NCI-H345 treated with DMSO at 0.1 percent for 48 hours (cell line): ENCODE measurements at regions not wholly inside any gene's neighbourhood (a gene's known extent, or its start where the extent isn't known, plus 50 kb on each side); places are given as distances from the start of the nearest gene placed in this dataset.
"Not testable (repeated sequence)": the region's sequence is repeated elsewhere in the genome, so short reads cannot be mapped to it uniquely, and the experiment has no call there.

Experiments
- DNase-seq: peaks from one replicate; lab custom pipeline; 2025; ENCODE audit not compliant: unreplicated experiment; lab: John Stamatoyannopoulos, UW

- no peak for DNase-seq
Measured at GRCh38 chr10:106304056-106304455, 860.5 kb downstream of the SORCS1 start.

DNA sequence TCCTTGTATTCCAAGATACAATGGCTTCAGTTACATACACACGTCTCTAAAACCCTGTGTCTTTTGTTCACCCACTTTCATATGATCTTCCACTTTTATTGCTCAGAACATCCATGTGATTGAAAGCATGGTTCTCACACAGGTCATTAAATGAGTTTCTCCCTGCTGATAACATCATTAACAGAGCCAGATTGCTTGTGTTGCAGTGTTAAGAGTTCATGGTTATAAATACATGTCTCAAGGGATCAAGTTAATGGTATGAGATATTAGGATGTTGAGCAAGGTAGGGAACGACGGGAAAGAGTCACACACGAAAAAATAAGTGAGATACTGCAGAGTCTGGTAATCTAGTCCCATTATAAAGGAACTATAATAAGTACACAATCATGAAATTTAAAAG lies 861.5 kb downstream of the SORCS1 start:
- no peak for DNase-seq

DNA sequence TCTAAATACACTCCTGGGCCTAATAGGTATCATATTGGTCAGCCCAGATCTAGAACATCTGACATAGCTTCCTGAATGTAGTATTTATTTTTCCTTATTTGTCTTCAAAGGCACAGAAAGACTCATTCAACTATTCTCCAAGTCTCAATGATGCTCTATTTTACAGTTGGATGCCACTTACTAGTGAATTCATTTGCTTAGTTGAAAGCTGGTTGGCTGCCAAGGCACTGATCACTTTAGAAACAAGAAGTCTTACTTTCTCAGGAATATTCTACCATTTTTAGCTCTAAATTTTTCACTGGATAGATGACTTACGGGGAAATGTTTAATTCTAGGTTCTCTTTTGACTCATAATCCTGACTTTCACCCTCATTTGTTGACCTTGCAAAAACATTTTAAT lies 863.4 kb downstream of the SORCS1 start:
- no peak for DNase-seq

DNA sequence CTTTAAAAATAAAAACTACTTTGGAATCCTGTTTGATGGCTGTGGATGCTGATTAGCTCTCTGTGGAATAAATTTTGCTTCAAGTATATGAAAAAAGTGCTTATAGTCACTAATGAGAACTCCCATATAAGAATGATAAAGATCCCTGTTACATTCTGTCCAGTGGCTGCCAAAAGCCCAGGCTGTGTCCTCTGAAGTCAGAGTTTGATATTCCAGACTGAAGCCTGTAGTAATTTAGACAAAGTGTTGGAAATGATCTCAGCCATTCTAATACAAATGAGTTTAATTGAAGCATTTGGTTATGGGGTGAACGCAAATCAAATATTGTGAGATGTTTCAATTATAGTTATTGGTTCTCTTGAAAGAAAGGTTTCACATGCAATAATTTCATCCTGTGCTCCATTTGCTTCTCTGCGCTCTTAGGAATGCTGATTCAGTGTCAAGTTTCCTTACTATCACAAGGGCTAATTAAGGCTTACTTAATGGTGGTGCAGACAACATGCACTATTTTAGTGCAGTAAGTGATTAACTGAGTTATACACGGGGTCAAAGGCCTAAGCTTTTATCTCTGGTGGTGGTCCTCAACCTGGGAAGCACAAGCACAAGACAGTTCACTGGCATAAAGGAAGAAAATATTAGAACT lies 867.6 kb downstream of the SORCS1 start:
- DNase-seq, result no peak

- DNase-seq, result no peak
Measured at GRCh38 chr10:106284802-106285587, 879.5 kb downstream of the SORCS1 start.

DNA sequence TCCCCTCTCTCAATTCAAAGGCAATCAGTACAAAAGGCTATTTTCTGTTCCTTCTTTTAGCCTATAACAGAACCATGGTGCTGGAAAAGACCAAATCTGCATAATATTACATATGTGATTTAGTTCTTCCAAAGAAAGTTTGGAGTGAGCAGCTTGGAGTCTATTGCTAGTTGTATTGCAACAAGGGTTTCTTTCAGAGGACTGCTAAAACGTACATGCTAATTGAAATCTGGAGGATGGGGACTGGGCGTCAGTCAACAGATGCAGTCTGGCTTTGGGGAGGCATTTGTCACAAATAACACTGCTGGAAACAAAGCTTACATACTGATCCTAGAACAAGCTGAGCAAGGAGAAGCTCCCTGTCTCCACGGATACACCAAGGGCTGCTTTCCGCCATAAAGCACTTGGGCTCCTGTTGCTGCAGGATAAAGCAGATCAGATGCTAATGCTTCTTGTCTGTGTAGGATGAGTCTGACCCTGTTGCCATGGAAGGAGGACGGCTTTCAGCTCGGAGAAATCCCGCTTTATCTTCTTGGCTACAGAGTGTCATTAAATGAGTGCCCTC lies 883.5 kb downstream of the SORCS1 start:
- DNase-seq, result no peak

GRCh38 chr10:106278383-106278782 lies 886.1 kb downstream of the SORCS1 start:
- no peak for DNase-seq

GRCh38 chr10:106271237-106271636 lies 893.3 kb downstream of the SORCS1 start:
- no peak for DNase-seq

GRCh38 chr10:106268000-106268399 lies 896.5 kb downstream of the SORCS1 start:
- no peak for DNase-seq

DNA sequence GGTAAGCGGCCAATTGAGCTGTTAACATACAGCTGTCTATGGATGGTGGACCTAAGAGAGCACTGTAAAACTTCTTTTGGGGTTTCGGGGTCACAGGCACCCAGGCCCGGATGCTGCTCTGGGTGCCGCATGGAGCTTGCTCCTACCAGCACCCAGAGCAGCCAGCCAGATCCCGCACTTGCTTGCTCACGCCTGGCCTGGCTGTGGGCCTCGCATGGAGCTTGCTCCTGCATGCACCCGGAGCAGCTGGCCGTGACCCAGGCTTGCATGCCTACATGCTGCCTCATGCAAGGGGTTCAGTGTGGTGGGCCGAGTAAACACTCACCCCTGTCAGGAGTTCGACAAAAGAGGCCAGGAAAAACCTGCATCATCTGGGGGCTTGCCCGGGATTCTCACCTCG lies 896.9 kb downstream of the SORCS1 start:
- DNase-seq, result no peak

DNA sequence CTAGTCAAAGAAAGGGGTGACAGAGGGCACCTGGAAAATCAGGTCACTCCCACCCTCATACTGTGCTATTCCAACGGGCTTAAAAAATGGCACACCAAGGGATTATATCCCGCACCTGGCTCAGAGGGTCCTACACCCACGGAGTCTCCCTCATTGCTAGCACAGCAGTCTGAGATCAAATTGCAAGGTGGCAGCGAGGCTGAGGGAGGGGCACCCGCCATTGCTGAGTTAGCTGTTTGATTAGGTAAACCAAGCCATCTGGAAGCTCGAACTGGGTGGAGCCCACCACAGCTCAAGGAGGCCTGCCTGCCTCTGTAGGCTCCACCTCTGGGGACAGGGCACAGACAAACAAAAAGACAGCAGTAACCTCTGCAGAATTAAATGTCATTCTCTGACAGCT lies 907.1 kb downstream of the SORCS1 start:
- DNase-seq, result not testable (repeated sequence)

DNA sequence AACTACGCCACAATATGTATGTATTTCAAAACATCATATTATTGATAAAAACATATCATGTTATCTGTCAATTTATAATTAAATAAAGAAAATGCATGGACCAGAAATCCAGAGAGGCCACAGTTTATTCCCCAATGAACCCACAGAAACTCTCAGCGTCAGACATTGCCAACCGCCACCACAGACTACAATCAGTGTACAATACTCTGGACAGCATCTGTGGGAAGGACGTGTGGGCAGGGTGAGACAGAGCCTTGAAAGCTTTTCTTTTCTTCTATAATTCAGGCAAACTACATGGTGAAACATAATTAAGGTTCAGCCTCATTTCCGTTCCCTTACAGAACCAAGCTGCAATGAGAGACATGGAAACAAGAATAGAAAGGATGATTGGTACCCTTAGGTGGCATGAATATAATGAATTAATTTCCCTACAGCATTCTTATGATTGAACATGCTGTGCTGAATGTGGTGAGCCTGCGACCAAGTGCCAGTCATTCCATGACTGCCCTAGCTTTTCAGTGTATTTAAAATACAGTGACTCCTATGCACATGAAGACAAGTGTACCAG lies 909.3 kb downstream of the SORCS1 start:
- DNase-seq, result no peak

GRCh38 chr10:106254071-106254470 lies 910.4 kb downstream of the SORCS1 start:
- DNase-seq, result no peak

DNA sequence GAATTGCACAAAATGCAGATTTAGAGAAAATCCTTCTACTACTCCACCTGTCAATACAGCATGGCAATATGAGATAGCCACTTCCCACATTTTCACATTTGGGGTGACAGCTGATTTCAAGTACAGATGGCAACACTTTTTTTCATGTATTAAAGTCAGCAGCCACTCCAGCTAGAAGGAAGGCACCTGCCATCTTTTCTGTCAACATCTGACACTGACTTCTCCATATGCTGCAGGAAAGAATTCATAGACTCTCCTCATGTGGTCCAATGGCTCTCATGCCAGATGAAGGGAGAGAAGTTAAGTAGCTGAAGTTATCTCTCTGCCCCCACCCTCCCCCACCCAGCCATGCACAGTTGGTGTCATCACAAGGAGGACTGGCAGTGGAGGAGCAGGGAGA lies 912.0 kb downstream of the SORCS1 start:
- no peak for DNase-seq

DNA sequence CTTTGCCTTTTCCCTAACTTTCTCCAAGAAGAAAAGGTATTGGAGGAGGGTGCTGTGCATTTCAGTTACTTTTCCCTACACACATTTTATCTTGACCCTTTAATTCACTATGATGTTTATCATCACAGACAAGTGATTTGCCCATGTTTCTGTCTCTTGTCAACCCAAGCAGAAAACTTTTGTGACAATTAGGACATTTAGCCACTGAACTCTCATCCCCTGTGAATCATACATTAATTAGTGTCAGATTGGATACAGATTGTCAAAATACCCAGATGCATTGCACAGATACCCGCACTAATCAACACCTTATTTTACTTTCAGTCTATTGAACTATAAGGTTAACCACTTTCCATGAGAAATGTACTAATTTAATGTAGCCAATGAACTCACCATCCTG lies 912.9 kb downstream of the SORCS1 start:
- DNase-seq, result no peak

- DNase-seq, result no peak
Measured at GRCh38 chr10:106242301-106242700, 922.2 kb downstream of the SORCS1 start.

- no peak for DNase-seq
Measured at GRCh38 chr10:106226828-106227227, 937.7 kb downstream of the SORCS1 start.

GRCh38 chr10:106226142-106226541 lies 938.4 kb downstream of the SORCS1 start:
- no peak for DNase-seq

GRCh38 chr10:106224676-106225075 lies 939.8 kb downstream of the SORCS1 start:
- no peak for DNase-seq

GRCh38 chr10:106217627-106218026 lies 946.9 kb downstream of the SORCS1 start:
- DNase-seq, result no peak

DNA sequence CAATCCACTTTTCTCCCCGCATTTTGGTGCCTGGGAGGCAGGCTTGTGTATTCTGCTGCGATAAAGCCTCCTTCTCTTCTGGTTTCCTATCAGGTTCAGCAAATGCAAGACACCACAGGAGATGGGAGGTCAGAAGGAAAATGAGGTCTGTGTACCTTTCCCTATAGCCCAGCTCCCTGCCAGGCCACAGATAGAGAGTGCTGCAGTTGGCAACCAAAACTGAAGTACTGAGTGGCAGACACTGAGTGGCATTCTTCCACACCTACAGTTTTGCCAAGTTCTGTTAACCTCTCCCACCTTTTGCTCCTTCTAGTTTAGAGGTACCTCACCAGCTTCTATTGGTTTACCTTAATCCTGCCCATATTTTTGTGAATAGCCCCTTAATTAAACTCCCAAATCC lies 948.4 kb downstream of the SORCS1 start:
- no peak for DNase-seq

DNA sequence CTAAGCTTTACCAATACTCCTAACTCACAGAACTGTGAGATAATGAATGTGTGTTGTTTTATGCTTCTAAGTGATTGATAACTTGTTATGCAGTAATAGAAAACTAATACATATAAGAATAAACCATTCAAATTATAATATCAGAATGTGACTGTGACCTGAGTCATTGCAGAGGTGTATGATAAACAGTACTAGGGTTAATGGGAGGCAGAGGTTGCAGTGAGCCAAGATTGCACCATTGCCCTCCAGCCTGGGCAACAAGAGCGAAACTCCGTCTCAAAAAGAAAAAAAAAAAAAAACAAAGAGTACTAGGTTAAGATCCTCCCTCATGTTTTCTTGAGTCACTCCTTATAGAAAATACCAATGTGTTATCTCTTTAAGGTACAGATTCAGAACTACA lies 950.3 kb downstream of the SORCS1 start:
- DNase-seq, result no peak
